H1 (cell line): ENCODE measurements at regions not wholly inside any gene's neighbourhood (a gene's known extent, or its start where the extent isn't known, plus 50 kb on each side); places are given as distances from the start of the nearest gene placed in this dataset.

Source experiments
- CTCF ChIA-PET: fragments of 300-600 bp; sonication (Branson Sonifier 250); formaldehyde crosslinking; loops from one replicate; lab custom pipeline; 2021; ENCODE audit not compliant: partially characterized antibody; lab: Charles Lee
- POLR2A ChIA-PET: fragments of 300-600 bp; sonication (Branson Sonifier 250); formaldehyde crosslinking; loops from one replicate; lab custom pipeline; 2021; ENCODE audit warnings: inconsistent platforms; ENCODE audit not compliant: partially characterized antibody; lab: Charles Lee
- DNase-seq, 2 experiments: peaks; one replicate each; pipeline versions ENCODE4 v3.0.0 to v3.0.0-alpha.2; 2010 to 2022; ENCODE audit warnings: low spot score in 2 of 2, low read depth in 1 of 2, mixed read lengths in 1 of 2
- FAIRE-seq: peaks from 2 replicates; lab custom pipeline; 2011; peaks lifted over from hg19 to GRCh38; lab: Jason Lieb, UNC
- H2AFZ ChIP-seq: 2 replicates; pipeline ENCODE4 v1.8.1; 2012; ENCODE audit warnings: low read length, inconsistent platforms
- H2AK5ac ChIP-seq: 2 replicates; pipeline ENCODE4 v1.6.1; 2013; ENCODE audit warnings: low read depth, low read length
- H2BK120ac ChIP-seq: replicated peaks from 2 replicates; pipeline ENCODE3; 2013; ENCODE audit warnings: low read depth, low read length, inconsistent platforms
- H2BK12ac ChIP-seq: 2 replicates; pipeline ENCODE4 v1.6.1; 2013; ENCODE audit warnings: low read depth, low read length
- H2BK15ac ChIP-seq: 2 replicates; pipeline ENCODE4 v1.6.1; 2013; ENCODE audit warnings: low read length
- H2BK20ac ChIP-seq: 2 replicates; pipeline ENCODE4 v1.6.1; 2013; ENCODE audit warnings: low read length
- H2BK5ac ChIP-seq: 2 replicates; pipeline ENCODE4 v1.6.1; 2013; ENCODE audit warnings: low read depth, low read length
- H3K14ac ChIP-seq: 2 replicates; pipeline ENCODE4 v1.6.1; 2013; ENCODE audit warnings: inconsistent platforms; ENCODE audit not compliant: insufficient read length
- H3K18ac ChIP-seq: 2 replicates; pipeline ENCODE4 v1.6.1; 2013; ENCODE audit warnings: low read length; ENCODE audit errors: extremely low read depth
- H3K23ac ChIP-seq: 2 replicates; pipeline ENCODE4 v1.6.1; 2013; ENCODE audit warnings: inconsistent platforms; ENCODE audit not compliant: insufficient read length
- H3K23me2 ChIP-seq: 2 replicates; pipeline ENCODE4 v1.6.1; 2013; ENCODE audit warnings: low read depth, low read length
- H3K27ac ChIP-seq: 2 replicates; pipeline ENCODE4 v1.6.1; 2011; ENCODE audit warnings: low read depth, low read length, inconsistent platforms
- H3K27me3 ChIP-seq, 4 experiments: replicated peaks in 1 of 4; 1 replicate in 1 of 4; 2 replicates in 3 of 4; pipeline versions ENCODE4 v1.6.1 to v1.8.1; 2011 to 2013; ENCODE audit warnings: low read length in 3 of 4, mild to moderate bottlenecking in 3 of 4, inconsistent platforms in 2 of 4, mixed read lengths in 2 of 4, moderate library complexity in 1 of 4; ENCODE audit not compliant: control insufficient read depth in 3 of 4, insufficient read depth in 3 of 4; ENCODE audit errors: extremely low read depth in 1 of 4
- H3K36me3 ChIP-seq, 4 experiments: 2 replicates each; pipeline versions ENCODE4 v1.6.1 to v1.8.1; 2011 to 2013; ENCODE audit warnings: mild to moderate bottlenecking in 4 of 4, low read length in 3 of 4, moderate library complexity in 2 of 4, control low read depth in 1 of 4, inconsistent platforms in 1 of 4; ENCODE audit not compliant: insufficient read depth in 4 of 4, control insufficient read depth in 2 of 4
- H3K4ac ChIP-seq: replicated peaks from 2 replicates; pipeline ENCODE3; 2013; ENCODE audit warnings: low read length, low read depth, mixed read lengths, inconsistent platforms; ENCODE audit not compliant: insufficient read length
- H3K4me1 ChIP-seq, 4 experiments: replicated peaks in 1 of 4; 1 replicate in 1 of 4; 2 replicates in 3 of 4; pipeline versions ENCODE4 v1.6.1 to v1.8.1; 2011 to 2013; ENCODE audit warnings: low read length in 3 of 4, inconsistent platforms in 2 of 4, mixed read lengths in 1 of 4; ENCODE audit not compliant: insufficient read depth in 4 of 4, control insufficient read depth in 3 of 4
- H3K4me2 ChIP-seq, 2 experiments: 2 replicates each; pipeline versions ENCODE4 v1.6.1 to v1.8.1; 2011 to 2013; ENCODE audit warnings: low read depth in 2 of 2, low read length in 2 of 2, control low read depth in 1 of 2, inconsistent platforms in 1 of 2, mild to moderate bottlenecking in 1 of 2; ENCODE audit not compliant: insufficient read depth in 1 of 2
- H3K4me3 ChIP-seq, 4 experiments: fragments of 200-600, 300-600 bp in 1 of 4; sonication (generic), shearing (Covaris generic), sonication (Bioruptor Twin) in 1 of 4; 2 replicates each; pipeline versions ENCODE4 v1.5.1 to v1.8.1; 2011 to 2016; ENCODE audit warnings: low read length in 4 of 4, low read depth in 3 of 4, control low read depth in 2 of 4, inconsistent platforms in 2 of 4, mild to moderate bottlenecking in 2 of 4, mixed read lengths in 1 of 4, moderate library complexity in 1 of 4; ENCODE audit not compliant: insufficient read depth in 2 of 4; ENCODE audit errors: extremely low read depth in 1 of 4
- H3K56ac ChIP-seq: replicated peaks from 2 replicates; pipeline ENCODE3; 2013; ENCODE audit warnings: low read depth, mild to moderate bottlenecking, mixed read lengths, low read length, inconsistent platforms; ENCODE audit not compliant: insufficient read length
- H3K79me1 ChIP-seq: 2 replicates; pipeline ENCODE4 v1.6.1; 2013; ENCODE audit warnings: low read depth, low read length, control low read depth
- H3K79me2 ChIP-seq, 2 experiments: 2 replicates each; pipeline versions ENCODE4 v1.6.1 to v1.8.1; 2012 to 2013; ENCODE audit warnings: low read length in 2 of 2, mild to moderate bottlenecking in 2 of 2, inconsistent platforms in 1 of 2; ENCODE audit not compliant: insufficient read depth in 2 of 2, control insufficient read depth in 1 of 2
- H3K9ac ChIP-seq, 4 experiments: replicated peaks in 1 of 4; 1 replicate in 1 of 4; 2 replicates in 3 of 4; pipeline versions ENCODE4 v1.6.1 to v1.8.1; 2011 to 2013; ENCODE audit warnings: low read depth in 3 of 4, low read length in 3 of 4, control low read depth in 2 of 4, mild to moderate bottlenecking in 2 of 4, moderate library complexity in 2 of 4, inconsistent platforms in 1 of 4; ENCODE audit errors: extremely low read depth in 1 of 4
- H3K9me3 ChIP-seq, 2 experiments: 2 replicates each; pipeline versions ENCODE4 v1.6.1 to v1.8.1; 2012 to 2013; ENCODE audit warnings: mild to moderate bottlenecking in 2 of 2, moderate library complexity in 2 of 2, control low read depth in 1 of 2, inconsistent platforms in 1 of 2, low read depth in 1 of 2, low read length in 1 of 2, mixed read lengths in 1 of 2; ENCODE audit not compliant: insufficient read depth in 2 of 2
- H4K20me1 ChIP-seq, 2 experiments: replicated peaks in 1 of 2; 2 replicates each; pipeline versions ENCODE3 to v1.8.1; 2011 to 2013; ENCODE audit warnings: inconsistent platforms in 2 of 2, low read length in 2 of 2, mild to moderate bottlenecking in 1 of 2; ENCODE audit not compliant: insufficient read depth in 2 of 2, control insufficient read depth in 1 of 2
- H4K5ac ChIP-seq: 2 replicates; pipeline ENCODE4 v1.6.1; 2013; ENCODE audit warnings: low read length, low read depth, mixed read lengths, inconsistent platforms; ENCODE audit not compliant: insufficient read length
- H4K8ac ChIP-seq: 2 replicates; pipeline ENCODE4 v1.8.0; 2013; ENCODE audit warnings: mild to moderate bottlenecking, moderate library complexity, low read length, inconsistent platforms; ENCODE audit not compliant: insufficient read depth; ENCODE audit errors: extremely low read depth
- H4K91ac ChIP-seq: replicated peaks from 2 replicates; pipeline ENCODE3; 2013; ENCODE audit warnings: low read length, mixed read lengths, inconsistent platforms; ENCODE audit not compliant: insufficient read length
- RNF2 ChIP-seq: fragments of 200-900, 300-1000 bp; sonication (generic); IDR thresholded peaks from 2 replicates; pipeline ENCODE4 v1.7.1; 2016; ENCODE audit warnings: borderline replicate concordance, low read depth, mild to moderate bottlenecking, antibody characterized with exemption, low read length; ENCODE audit not compliant: poor library complexity, severe bottlenecking; ENCODE audit errors: missing control alignments
- WGBS, 2 experiments: shearing (Covaris generic) in 1 of 2; methylation state at CpG; one replicate each; pipeline versions ENCODE4 v1.1.6 to v1.1.7; 2013 to 2015; ENCODE audit warnings: low lambda C conversion rate in 2 of 2, mixed read lengths in 2 of 2, inconsistent platforms in 1 of 2, low coverage in 1 of 2, missing lambda C conversion rate in 1 of 2; ENCODE audit not compliant: insufficient replicate concordance in 2 of 2, insufficient coverage in 1 of 2, insufficient read length in 1 of 2; ENCODE audit errors: extremely low coverage in 1 of 2, missing lambda C conversion rate in 1 of 2; 5-methylcytosine and 5-hydroxymethylcytosine counted together

GRCh38 chr10:9560976-9561375 is 1456.7 kb upstream of the CELF2 start:
- H3K4me2 ChIP-seq, result no peak overlapping the region
- no peak overlapping the region for H4K91ac ChIP-seq
- H3K4ac ChIP-seq, result no peak overlapping the region
- H4K8ac ChIP-seq, result no peak overlapping the region
- no peak overlapping the region for H3K18ac ChIP-seq
- DNase-seq (no peak), FAIRE-seq (no peak)
- H3K79me2 ChIP-seq, result no peaks in the 10 kb centered on the region
- no peaks in the 10 kb centered on the region for H3K36me3 ChIP-seq
- no peaks in the 10 kb centered on the region for H3K4me1 ChIP-seq
- no peaks in the 10 kb centered on the region for H4K20me1 ChIP-seq
- H3K9me3 ChIP-seq, result no peaks in the 10 kb centered on the region
- H3K27ac ChIP-seq, result no peak overlapping the region
- no peak overlapping the region for H3K14ac ChIP-seq
- H2BK15ac ChIP-seq, result no peak overlapping the region
- POLR2A ChIA-PET, result no interaction called here
- WGBS, 2 experiments, result 90% methylated on average over 3 of the region's 3 CpGs; no CpG with 5 or more reads in 1 of the 2 experiments
- H3K79me1 ChIP-seq, result no peaks in the 10 kb centered on the region
- H3K23me2 ChIP-seq, result no peaks in the 10 kb centered on the region
- no peak overlapping the region for H3K23ac ChIP-seq
- CTCF ChIA-PET, result no interaction called here
- no peaks in the 10 kb centered on the region for H3K27me3 ChIP-seq
- H2BK5ac ChIP-seq, result no peak overlapping the region
- no peak overlapping the region for H3K56ac ChIP-seq
- H2AFZ ChIP-seq, result no peak overlapping the region; the same call in 1 of the 2 replicates
- H2AK5ac ChIP-seq, result no peak overlapping the region
- H2BK12ac ChIP-seq, result no peak overlapping the region
- H3K4me3 ChIP-seq, result no peak overlapping the region
- no peak overlapping the region for H2BK20ac ChIP-seq
- TF ChIP-seq RNF2, result no peak
- H3K9ac ChIP-seq, result no peak overlapping the region
- no peak overlapping the region for H2BK120ac ChIP-seq
- H4K5ac ChIP-seq, result no peak overlapping the region
